ENCODE measurements at regions not wholly inside any gene's neighbourhood (a gene's known extent, or its start where the extent isn't known, plus 50 kb on each side); places are given as distances from the start of the nearest gene placed in this dataset.

DNA sequence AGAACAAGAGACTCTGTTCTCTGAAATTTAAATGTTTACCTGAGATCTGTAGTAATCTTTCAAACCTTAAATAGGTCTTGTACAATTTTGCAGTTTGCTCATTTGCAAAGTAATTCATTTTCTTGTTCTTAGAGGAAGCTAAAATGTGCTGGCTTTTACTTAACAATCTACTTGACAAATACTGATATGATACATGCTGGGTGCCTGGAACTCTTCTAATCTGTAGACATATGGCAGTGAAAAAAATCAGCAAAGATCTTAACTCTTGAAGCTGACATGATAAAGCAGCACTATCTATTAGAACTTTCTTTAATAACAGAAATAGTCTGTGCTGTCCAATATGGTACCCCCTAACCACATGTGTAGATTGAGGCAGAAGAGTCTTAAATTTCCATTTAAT, 1352.8 kb upstream of the SLC39A10 start:
- H3K4me1 ChIP-seq (ENCODE audit: insufficient read depth, low read length, poor library complexity, severe bottlenecking): no peaks in the 10 kb centered on the region
- H3K27me3 ChIP-seq (ENCODE audit: insufficient read depth, low read length, poor library complexity, severe bottlenecking): no peaks in the 10 kb centered on the region
- H3K4me2 ChIP-seq (ENCODE audit: low read depth, low read length, poor library complexity, severe bottlenecking): no peak overlapping the region
- H4K20me1 ChIP-seq (ENCODE audit: insufficient read depth, low read length, poor library complexity, severe bottlenecking): no peaks in the 10 kb centered on the region
- no peak overlapping the region for H2AFZ ChIP-seq (ENCODE audit: low read length)
- H3K36me3 ChIP-seq (ENCODE audit: insufficient read depth, low read length): no peaks in the 10 kb centered on the region
- no peaks in the 10 kb centered on the region for H3K9me2 ChIP-seq (replicated peaks; ENCODE audit: low read depth, low read length)
- H3K9ac ChIP-seq (ENCODE audit: low read depth, low read length, poor library complexity, severe bottlenecking): no peak overlapping the region
- no peak overlapping the region for H3K4me3 ChIP-seq (ENCODE audit: low read length, poor library complexity, severe bottlenecking)
- no peaks in the 10 kb centered on the region for H3K9me3 ChIP-seq (ENCODE audit: insufficient read depth, low read depth, low read length)
- no peak for TF ChIP-seq CTCF (conservative IDR thresholded peaks at IDR 0.05; ENCODE audit: low read length)
- no peak for TF ChIP-seq EZH2phosphoT487 (IDR thresholded peaks at IDR 0.05; ENCODE audit: borderline replicate concordance)
- H3F3A ChIP-seq (ENCODE audit: low read depth): no peaks in the 10 kb centered on the region
- H3K79me2 ChIP-seq (ENCODE audit: insufficient read depth, low read length): no peaks in the 10 kb centered on the region

- H3K9me3 ChIP-seq (ENCODE audit: insufficient read depth, low read depth, low read length): no peaks in the 10 kb centered on the region
- no peak overlapping the region for H3K4me2 ChIP-seq (ENCODE audit: low read depth, low read length, poor library complexity, severe bottlenecking)
- no peaks in the 10 kb centered on the region for H3F3A ChIP-seq (ENCODE audit: low read depth)
- H3K79me2 ChIP-seq (ENCODE audit: insufficient read depth, low read length): no peaks in the 10 kb centered on the region
- H3K9ac ChIP-seq (ENCODE audit: low read depth, low read length, poor library complexity, severe bottlenecking): no peak overlapping the region
- no peaks in the 10 kb centered on the region for H3K27me3 ChIP-seq (ENCODE audit: insufficient read depth, low read length, poor library complexity, severe bottlenecking)
- no peaks in the 10 kb centered on the region for H3K4me1 ChIP-seq (ENCODE audit: insufficient read depth, low read length, poor library complexity, severe bottlenecking)
- H3K4me3 ChIP-seq (ENCODE audit: low read length, poor library complexity, severe bottlenecking): no peak overlapping the region
- H3K36me3 ChIP-seq (ENCODE audit: insufficient read depth, low read length): no peaks in the 10 kb centered on the region
- no peaks in the 10 kb centered on the region for H4K20me1 ChIP-seq (ENCODE audit: insufficient read depth, low read length, poor library complexity, severe bottlenecking)
- no peak overlapping the region for H2AFZ ChIP-seq (ENCODE audit: low read length)
- no peaks in the 10 kb centered on the region for H3K9me2 ChIP-seq (replicated peaks; ENCODE audit: low read depth, low read length)
- TF ChIP-seq CTCF (conservative IDR thresholded peaks at IDR 0.05; ENCODE audit: low read length) (no peak), EZH2phosphoT487 (IDR thresholded peaks at IDR 0.05; ENCODE audit: borderline replicate concordance) (no peak)
Measured at GRCh38 chr2:194301946-194302345, 1355.1 kb upstream of the SLC39A10 start.

- Histone ChIP-seq H2AFZ (ENCODE audit: low read length) (no peak overlapping the region), H3K4me3 (ENCODE audit: low read length, poor library complexity, severe bottlenecking) (no peak overlapping the region), H3K27me3 (ENCODE audit: insufficient read depth, low read length, poor library complexity, severe bottlenecking) (no peaks in the 10 kb centered on the region), H3K36me3 (ENCODE audit: insufficient read depth, low read length) (no peaks in the 10 kb centered on the region), H3K9ac (ENCODE audit: low read depth, low read length, poor library complexity, severe bottlenecking) (no peak overlapping the region), H4K20me1 (ENCODE audit: insufficient read depth, low read length, poor library complexity, severe bottlenecking) (no peaks in the 10 kb centered on the region), H3F3A (ENCODE audit: low read depth) (no peaks in the 10 kb centered on the region), H3K9me3 (ENCODE audit: insufficient read depth, low read depth, low read length) (no peaks in the 10 kb centered on the region), H3K9me2 (replicated peaks; ENCODE audit: low read depth, low read length) (no peaks in the 10 kb centered on the region), H3K79me2 (ENCODE audit: insufficient read depth, low read length) (no peaks in the 10 kb centered on the region), H3K4me2 (ENCODE audit: low read depth, low read length, poor library complexity, severe bottlenecking) (no peak overlapping the region), H3K4me1 (ENCODE audit: insufficient read depth, low read length, poor library complexity, severe bottlenecking) (no peaks in the 10 kb centered on the region)
- TF ChIP-seq EZH2phosphoT487 (IDR thresholded peaks at IDR 0.05; ENCODE audit: borderline replicate concordance): no peak
- no peak for TF ChIP-seq CTCF (conservative IDR thresholded peaks at IDR 0.05; ENCODE audit: low read length)
Measured at GRCh38 chr2:194294156-194294555, 1362.9 kb upstream of the SLC39A10 start.
